HG03432 (cell line): ENCODE measurements at regions not wholly inside any gene's neighbourhood (a gene's known extent, or its start where the extent isn't known, plus 50 kb on each side); places are given as distances from the start of the nearest gene placed in this dataset.

Source experiments
- ATAC-seq: cut with Tn5 transposase; IDR thresholded peaks from one replicate; pipeline ENCODE4 v1.9.1; 2021; ENCODE audit warnings: mild to moderate bottlenecking, moderate library complexity; ENCODE audit not compliant: unreplicated experiment

- no peak for ATAC-seq
These were observed 210.3 kb downstream of the MYCN start for GRCh38 chr2:16150456-16151280.

GRCh38 chr2:16149349-16150243, 209.2 kb downstream of the MYCN start:
- no peak for ATAC-seq

GRCh38 chr2:16148632-16149348, 208.4 kb downstream of the MYCN start:
- ATAC-seq: no peak

GRCh38 chr2:16142383-16143361, 202.3 kb downstream of the MYCN start:
- ATAC-seq: no peak

- no peak for ATAC-seq
These were observed 201.2 kb downstream of the MYCN start for GRCh38 chr2:16141641-16141921.

- no peak for ATAC-seq
These were observed 200.7 kb downstream of the MYCN start for GRCh38 chr2:16140771-16141640.

GRCh38 chr2:16139663-16140615, 199.6 kb downstream of the MYCN start:
- no peak for ATAC-seq

- no peak for ATAC-seq
These were observed 198.7 kb downstream of the MYCN start for GRCh38 chr2:16138811-16139662.

- ATAC-seq: no peak
These were observed 196.9 kb downstream of the MYCN start for GRCh38 chr2:16137080-16137755.

GRCh38 chr2:16136461-16137035, 196.2 kb downstream of the MYCN start:
- no peak for ATAC-seq

GRCh38 chr2:16135913-16136310, 195.6 kb downstream of the MYCN start:
- ATAC-seq: no peak

GRCh38 chr2:16135196-16135912, 195.0 kb downstream of the MYCN start:
- ATAC-seq: no peak

GRCh38 chr2:16134436-16135165, 194.3 kb downstream of the MYCN start:
- no peak for ATAC-seq

GRCh38 chr2:16130906-16131400, 190.6 kb downstream of the MYCN start:
- no peak for ATAC-seq

- no peak for ATAC-seq
These were observed 190.2 kb downstream of the MYCN start for GRCh38 chr2:16130541-16130880.
